ENCODE measurements at regions not wholly inside any gene's neighbourhood (a gene's known extent, or its start where the extent isn't known, plus 50 kb on each side); places are given as distances from the start of the nearest gene placed in this dataset.

DNA sequence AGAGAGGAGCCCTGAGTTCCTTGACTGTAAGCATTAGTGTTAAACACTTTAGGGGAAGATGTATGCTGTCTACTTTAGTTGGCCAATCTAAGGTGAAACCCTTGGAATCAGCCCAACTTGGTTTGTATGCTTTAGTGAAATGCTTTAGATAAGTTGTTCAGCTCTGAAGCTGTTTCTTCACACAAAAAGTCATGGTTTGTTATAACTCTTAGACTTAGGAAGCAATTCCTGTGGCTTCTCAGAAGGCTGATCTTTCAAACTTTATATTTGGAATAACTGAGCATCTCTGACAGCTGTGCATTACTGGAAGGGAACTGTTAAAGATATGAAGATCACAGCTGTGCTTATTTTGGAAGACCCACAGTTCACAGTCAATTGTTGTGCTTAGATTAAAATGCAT is 714.1 kb downstream of the FAT4 start:
- TF ChIP-seq POLR2AphosphoS5 (IDR thresholded peaks at IDR 0.05; ENCODE audit: low read depth, low read length) (no peak), POLR2A (IDR thresholded peaks at IDR 0.05; ENCODE audit: low read depth, low read length) (no peak), TAF1 (IDR thresholded peaks at IDR 0.05; ENCODE audit: low read depth, low read length) (no peak)
